Jurkat, Clone E6-1 (cell line): ENCODE measurements at regions not wholly inside any gene's neighbourhood (a gene's known extent, or its start where the extent isn't known, plus 50 kb on each side); places are given as distances from the start of the nearest gene placed in this dataset.
"Not testable (repeated sequence)": the region's sequence is repeated elsewhere in the genome, so short reads cannot be mapped to it uniquely, and the experiment has no call there.

Experiments
- DNase-seq: peaks from one replicate; pipeline ENCODE4 v3.0.0-alpha.2; 2011; ENCODE audit warnings: low read depth, low spot score
- H3K4me3 ChIP-seq: 2 replicates; pipeline ENCODE4 v1.5.1; 2011; ENCODE audit warnings: mild to moderate bottlenecking, low read length, control low read depth, moderate library complexity

GRCh38 chr16:86228713-86229112 is 281.6 kb upstream of the FOXF1 start:
- H3K4me3 ChIP-seq, result no peak overlapping the region
- DNase-seq, result no peak

GRCh38 chr16:86229283-86229682 is 281.0 kb upstream of the FOXF1 start:
- H3K4me3 ChIP-seq, result no peak overlapping the region
- DNase-seq, result no peak

- no peak overlapping the region for H3K4me3 ChIP-seq
- no peak for DNase-seq
Observed at GRCh38 chr16:86229866-86230656, 280.3 kb upstream of the FOXF1 start.

GRCh38 chr16:86231321-86231995 is 278.9 kb upstream of the FOXF1 start:
- no peak overlapping the region for H3K4me3 ChIP-seq
- DNase-seq, result no peak

- no peak for DNase-seq
- no peak overlapping the region for H3K4me3 ChIP-seq
Observed at GRCh38 chr16:86231996-86232350, 278.4 kb upstream of the FOXF1 start.

- no peak overlapping the region for H3K4me3 ChIP-seq
- DNase-seq, result no peak
Observed at GRCh38 chr16:86232496-86232895, 277.8 kb upstream of the FOXF1 start.

- not testable (repeated sequence) for H3K4me3 ChIP-seq, DNase-seq
Observed at GRCh38 chr16:86233506-86233905, 276.8 kb upstream of the FOXF1 start.

GRCh38 chr16:86239381-86239780 is 270.9 kb upstream of the FOXF1 start:
- no peak overlapping the region for H3K4me3 ChIP-seq
- DNase-seq, result no peak

GRCh38 chr16:86240716-86241363 is 269.5 kb upstream of the FOXF1 start:
- DNase-seq, result no peak
- no peak overlapping the region for H3K4me3 ChIP-seq

- DNase-seq, result no peak
- H3K4me3 ChIP-seq, result no peak overlapping the region
Observed at GRCh38 chr16:86241681-86242080, 268.6 kb upstream of the FOXF1 start.

GRCh38 chr16:86242244-86243122 is 267.8 kb upstream of the FOXF1 start:
- DNase-seq, result no peak
- no peak overlapping the region for H3K4me3 ChIP-seq

GRCh38 chr16:86243123-86243473 is 267.2 kb upstream of the FOXF1 start:
- no peak for DNase-seq
- no peak overlapping the region for H3K4me3 ChIP-seq

GRCh38 chr16:86243571-86244154 is 266.7 kb upstream of the FOXF1 start:
- no peak overlapping the region for H3K4me3 ChIP-seq
- DNase-seq, result no peak

- H3K4me3 ChIP-seq, result no peak overlapping the region
- DNase-seq, result no peak
Observed at GRCh38 chr16:86244158-86244557, 266.2 kb upstream of the FOXF1 start.

GRCh38 chr16:86244936-86245335 is 265.4 kb upstream of the FOXF1 start:
- no peak overlapping the region for H3K4me3 ChIP-seq
- no peak for DNase-seq

GRCh38 chr16:86245351-86245750 is 265.0 kb upstream of the FOXF1 start:
- no peak for DNase-seq
- H3K4me3 ChIP-seq, result no peak overlapping the region

GRCh38 chr16:86245895-86246294 is 264.4 kb upstream of the FOXF1 start:
- H3K4me3 ChIP-seq, result no peak overlapping the region
- no peak for DNase-seq

GRCh38 chr16:86248310-86248905 is 261.9 kb upstream of the FOXF1 start:
- H3K4me3 ChIP-seq, result no peak overlapping the region
- no peak for DNase-seq

GRCh38 chr16:86249631-86250030 is 260.7 kb upstream of the FOXF1 start:
- no peak for DNase-seq
- H3K4me3 ChIP-seq, result no peak overlapping the region
